Dermis microvascular lymphatic vessel endothelial cell (primary cell): ENCODE measurements at regions not wholly inside any gene's neighbourhood (a gene's known extent, or its start where the extent isn't known, plus 50 kb on each side); places are given as distances from the start of the nearest gene placed in this dataset.

ENCODE experiments used
- DNase-seq, 2 donors: peaks; one replicate each; pipeline versions ENCODE4 v3.0.0 to v3.0.0-alpha.2; 2010; ENCODE audit warnings: low read depth in 2 of 2

GRCh38 chr12:14275111-14275510, 90.4 kb upstream of the ATF7IP start:
- DNase-seq = no peak

GRCh38 chr12:14275886-14276285, 89.6 kb upstream of the ATF7IP start:
- DNase-seq = no peak

GRCh38 chr12:14278294-14278953, 87.1 kb upstream of the ATF7IP start:
- no peak for DNase-seq

GRCh38 chr12:14279845-14280244, 85.6 kb upstream of the ATF7IP start:
- no peak for DNase-seq

- no peak for DNase-seq
Measured at GRCh38 chr12:14280921-14281320, 84.6 kb upstream of the ATF7IP start.

GRCh38 chr12:14281539-14281938, 83.9 kb upstream of the ATF7IP start:
- DNase-seq = no peak

- no peak for DNase-seq
Measured at GRCh38 chr12:14283489-14284144, 81.9 kb upstream of the ATF7IP start.

- DNase-seq = no peak
Measured at GRCh38 chr12:14284184-14284722, 81.2 kb upstream of the ATF7IP start.

- DNase-seq = no peak
Measured at GRCh38 chr12:14289601-14290000, 75.9 kb upstream of the ATF7IP start.

GRCh38 chr12:14290951-14291350, 74.5 kb upstream of the ATF7IP start:
- no peak for DNase-seq

GRCh38 chr12:14303661-14304155, 61.8 kb upstream of the ATF7IP start:
- DNase-seq = no peak

GRCh38 chr12:14307004-14307403, 58.5 kb upstream of the ATF7IP start:
- no peak for DNase-seq

- no peak for DNase-seq
Measured at GRCh38 chr12:14308516-14308915, 57.0 kb upstream of the ATF7IP start.

- no peak for DNase-seq
Measured at GRCh38 chr12:14310866-14311265, 54.6 kb upstream of the ATF7IP start.

GRCh38 chr12:14313379-14314138, 51.9 kb upstream of the ATF7IP start:
- DNase-seq = no peak

GRCh38 chr12:14314801-14315200, 50.7 kb upstream of the ATF7IP start:
- DNase-seq = no peak

- no peak for DNase-seq
Measured at GRCh38 chr12:14315501-14315900, 50.0 kb upstream of the ATF7IP start.
